ENCODE measurements at regions not wholly inside any gene's neighbourhood (a gene's known extent, or its start where the extent isn't known, plus 50 kb on each side); places are given as distances from the start of the nearest gene placed in this dataset.
"Not testable (repeated sequence)": the region's sequence is repeated elsewhere in the genome, so short reads cannot be mapped to it uniquely, and the experiment has no call there.

DNA sequence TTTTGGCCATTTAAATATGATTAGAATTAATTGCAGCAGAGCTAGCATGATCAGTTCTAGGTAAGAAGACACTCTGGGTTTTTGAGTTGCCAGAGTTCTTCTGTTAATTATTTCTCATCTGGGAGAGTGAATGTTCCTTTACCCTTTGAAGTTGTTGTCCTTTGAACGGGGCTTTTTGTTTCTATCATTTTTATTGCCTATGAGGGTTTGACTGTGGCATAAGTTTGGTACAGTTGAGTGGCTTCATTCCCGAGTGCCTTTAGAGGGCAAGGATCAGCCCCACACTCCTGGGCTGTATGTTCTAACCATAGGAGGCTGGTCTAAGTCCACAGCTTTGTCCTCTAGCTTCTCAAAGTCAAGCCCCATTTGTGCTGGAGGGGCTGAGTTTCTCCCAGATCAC is 804.3 kb downstream of the KCNJ3 start:
- no peak overlapping the region for H3K27ac Mint-ChIP-seq
- no peaks in the 10 kb centered on the region for H3K4me1 Mint-ChIP-seq (ENCODE audit: low read depth)

DNA sequence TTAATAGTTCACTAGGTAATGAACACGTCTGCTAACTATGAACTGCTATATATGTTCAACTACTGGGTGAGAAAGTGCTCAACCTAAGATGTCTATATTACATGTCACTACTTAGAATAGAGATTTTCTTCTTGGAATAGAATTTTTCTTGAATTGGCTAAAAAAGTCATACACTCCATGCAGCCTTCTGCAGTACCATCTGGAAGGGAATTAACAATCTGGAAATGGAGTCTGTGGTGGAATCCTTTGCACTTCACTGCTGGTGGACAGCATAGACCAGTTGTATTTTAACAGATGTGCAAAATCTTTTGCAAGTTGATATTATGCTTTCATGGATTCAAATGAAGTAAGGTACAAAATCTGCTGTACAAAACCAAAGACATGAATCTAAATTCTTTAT is 799.6 kb downstream of the KCNJ3 start:
- Mint-ChIP-seq H3K36me3 (ENCODE audit: low read depth) (no peaks in the 10 kb centered on the region), H3K27ac (no peak overlapping the region), H3K4me3 (no peak overlapping the region), H3K9me3 (peaks cover 26% of the 10 kb centered on the region), H3K27me3 (ENCODE audit: insufficient read depth) (no peaks in the 10 kb centered on the region), H3K4me1 (ENCODE audit: low read depth) (no peaks in the 10 kb centered on the region)
- TF ChIP-seq, protein P1, sequence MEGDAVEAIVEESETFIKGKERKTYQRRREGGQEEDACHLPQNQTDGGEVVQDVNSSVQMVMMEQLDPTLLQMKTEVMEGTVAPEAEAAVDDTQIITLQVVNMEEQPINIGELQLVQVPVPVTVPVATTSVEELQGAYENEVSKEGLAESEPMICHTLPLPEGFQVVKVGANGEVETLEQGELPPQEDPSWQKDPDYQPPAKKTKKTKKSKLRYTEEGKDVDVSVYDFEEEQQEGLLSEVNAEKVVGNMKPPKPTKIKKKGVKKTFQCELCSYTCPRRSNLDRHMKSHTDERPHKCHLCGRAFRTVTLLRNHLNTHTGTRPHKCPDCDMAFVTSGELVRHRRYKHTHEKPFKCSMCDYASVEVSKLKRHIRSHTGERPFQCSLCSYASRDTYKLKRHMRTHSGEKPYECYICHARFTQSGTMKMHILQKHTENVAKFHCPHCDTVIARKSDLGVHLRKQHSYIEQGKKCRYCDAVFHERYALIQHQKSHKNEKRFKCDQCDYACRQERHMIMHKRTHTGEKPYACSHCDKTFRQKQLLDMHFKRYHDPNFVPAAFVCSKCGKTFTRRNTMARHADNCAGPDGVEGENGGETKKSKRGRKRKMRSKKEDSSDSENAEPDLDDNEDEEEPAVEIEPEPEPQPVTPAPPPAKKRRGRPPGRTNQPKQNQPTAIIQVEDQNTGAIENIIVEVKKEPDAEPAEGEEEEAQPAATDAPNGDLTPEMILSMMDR (IDR thresholded peaks at IDR 0.05) = no peak
- DNase-seq = no peak

More for the DNA sequence above, 804.3 kb downstream of the KCNJ3 start:
- Mint-ChIP-seq H3K27me3 (ENCODE audit: insufficient read depth) (no peaks in the 10 kb centered on the region), H3K4me3 (no peak overlapping the region), H3K36me3 (ENCODE audit: low read depth) (no peaks in the 10 kb centered on the region), H3K9me3 (peaks cover 51% of the 10 kb centered on the region)
- TF ChIP-seq, protein P1 (IDR thresholded peaks at IDR 0.05) = no peak
- no peak for DNase-seq

DNA sequence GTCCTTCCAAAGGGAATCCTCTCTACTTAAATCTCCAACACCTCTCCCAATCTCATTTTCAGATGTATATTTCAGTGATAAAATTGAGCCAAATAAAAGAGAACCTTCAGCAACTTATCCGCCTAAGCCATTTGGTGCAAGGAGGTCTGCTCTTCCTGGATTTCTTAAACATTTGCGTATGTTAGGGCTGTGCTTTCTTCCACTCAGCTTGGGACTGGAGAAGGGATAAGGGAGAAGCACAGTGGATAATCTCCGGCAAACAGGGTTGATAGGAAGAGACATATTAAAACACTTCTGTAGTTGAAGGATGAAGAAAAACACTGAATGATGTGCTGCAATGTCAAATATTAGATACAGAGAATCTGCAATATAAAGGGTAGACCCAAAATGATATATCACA is 796.2 kb downstream of the KCNJ3 start:
- Mint-ChIP-seq H3K27me3 (ENCODE audit: insufficient read depth) (no peaks in the 10 kb centered on the region), H3K36me3 (ENCODE audit: low read depth) (no peaks in the 10 kb centered on the region), H3K27ac (no peak overlapping the region), H3K4me1 (ENCODE audit: low read depth) (no peaks in the 10 kb centered on the region), H3K9me3 (peaks cover 19% of the 10 kb centered on the region), H3K4me3 (no peak overlapping the region)
- TF ChIP-seq, protein P1 (IDR thresholded peaks at IDR 0.05) = no peak
- DNase-seq = no peak

DNA sequence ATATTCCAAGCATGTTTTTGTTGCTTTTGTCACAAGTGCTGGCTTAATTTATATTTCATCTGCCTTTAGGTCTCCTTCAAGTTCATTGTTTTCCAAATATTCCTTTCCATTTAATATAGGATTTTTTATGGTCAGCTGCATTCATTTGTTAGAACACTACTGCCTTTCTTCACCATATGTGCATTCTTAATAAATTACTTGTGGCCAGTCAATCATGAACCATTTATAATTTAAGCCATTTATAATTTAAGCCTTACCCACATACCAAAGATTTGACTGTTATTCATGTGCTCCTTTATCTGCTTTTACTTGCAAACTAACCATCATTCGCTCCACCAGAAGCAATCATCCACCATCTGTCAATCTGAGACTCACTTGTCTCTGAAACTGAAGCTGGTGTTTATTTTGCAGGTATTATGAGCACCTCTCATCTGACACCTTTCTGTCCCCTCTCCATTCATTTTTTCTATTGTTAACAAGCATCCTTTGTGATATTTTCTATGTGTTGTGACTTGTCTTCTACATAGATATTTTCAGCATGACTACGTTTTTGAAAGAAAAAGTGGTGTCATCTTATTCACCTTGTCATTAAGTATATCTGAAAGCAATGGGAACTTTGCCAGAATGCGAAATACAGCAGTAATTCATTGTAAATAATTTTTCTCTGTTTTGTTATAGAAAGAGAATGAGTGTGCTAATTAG is 786.8 kb downstream of the KCNJ3 start:
- no peak overlapping the region for H3K4me3 Mint-ChIP-seq
- H3K27me3 Mint-ChIP-seq (ENCODE audit: insufficient read depth) = no peaks in the 10 kb centered on the region
- no peaks in the 10 kb centered on the region for H3K4me1 Mint-ChIP-seq (ENCODE audit: low read depth)

DNA sequence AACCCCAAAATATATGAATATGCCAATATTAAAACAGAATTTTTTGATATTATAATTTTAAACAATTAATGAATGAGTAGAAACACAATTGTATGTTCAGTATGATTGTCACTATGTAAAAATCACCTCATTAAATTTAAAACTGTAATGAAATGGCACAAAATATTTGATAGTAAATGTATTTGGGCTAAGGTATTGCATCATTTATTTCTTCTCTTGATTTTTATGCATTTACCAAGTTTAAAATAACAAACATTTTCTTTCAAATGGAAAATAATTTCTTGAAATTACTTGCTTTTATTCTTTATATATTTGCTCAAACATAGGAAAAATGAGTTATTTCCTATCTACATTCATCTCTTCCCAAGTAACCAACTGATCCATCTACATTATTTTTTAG is 782.6 kb downstream of the KCNJ3 start:
- Mint-ChIP-seq H3K4me1 (ENCODE audit: low read depth) (no peaks in the 10 kb centered on the region), H3K27ac (no peak overlapping the region), H3K9me3 (peaks cover 41% of the 10 kb centered on the region), H3K4me3 (no peak overlapping the region), H3K36me3 (ENCODE audit: low read depth) (no peaks in the 10 kb centered on the region; the same call in 1 of the 2 replicates), H3K27me3 (ENCODE audit: insufficient read depth) (no peaks in the 10 kb centered on the region; the same call in 1 of the 2 replicates)
- no peak for DNase-seq
- TF ChIP-seq, protein P1 (IDR thresholded peaks at IDR 0.05) = no peak

More for the DNA sequence above, 786.8 kb downstream of the KCNJ3 start:
- no peaks in the 10 kb centered on the region; the same call in 1 of the 2 replicates for H3K36me3 Mint-ChIP-seq (ENCODE audit: low read depth)
- TF ChIP-seq, protein P1 (IDR thresholded peaks at IDR 0.05) = no peak
- H3K9me3 Mint-ChIP-seq = peaks cover 42% of the 10 kb centered on the region
- no peak overlapping the region for H3K27ac Mint-ChIP-seq
- no peak for DNase-seq

DNA sequence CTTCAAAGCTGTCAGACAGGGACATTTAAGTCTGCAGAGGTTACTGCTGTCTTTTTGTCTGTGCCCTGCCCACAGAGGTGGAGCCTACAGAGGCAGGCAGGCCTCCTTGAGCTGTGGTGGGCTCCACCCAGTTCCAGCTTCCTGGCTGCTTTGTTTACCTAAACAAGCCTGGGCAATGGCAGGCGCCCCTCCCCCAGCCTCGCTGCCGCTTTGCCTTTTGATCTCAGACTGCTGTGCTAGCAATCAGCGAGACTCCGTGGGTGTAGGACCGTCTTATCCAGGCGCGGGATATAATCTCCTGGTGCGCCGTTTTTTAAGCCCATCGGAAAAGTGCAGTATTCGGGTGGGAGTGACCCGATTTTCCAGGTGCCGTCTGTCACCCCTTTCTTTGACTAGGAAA is 773.5 kb downstream of the KCNJ3 start:
- peaks cover 23% of the 10 kb centered on the region for H3K9me3 Mint-ChIP-seq
- not testable (repeated sequence) for H3K27me3 Mint-ChIP-seq (ENCODE audit: insufficient read depth); DNase-seq; H3K27ac Mint-ChIP-seq; H3K4me1 Mint-ChIP-seq (ENCODE audit: low read depth); H3K4me3 Mint-ChIP-seq; H3K36me3 Mint-ChIP-seq (ENCODE audit: low read depth)
